ENCODE measurements at regions not wholly inside any gene's neighbourhood (a gene's known extent, or its start where the extent isn't known, plus 50 kb on each side); places are given as distances from the start of the nearest gene placed in this dataset.
A peak's percentile ranks its signal among the peaks of the same experiment; 100 is the strongest.

GRCh38 chr12:124413915-124414314 lies 119.0 kb downstream of the RFLNA start:
- Histone ChIP-seq H3K27ac (peak overlapping the region in 1 of 8 donors; percentile 21), H3K4me3 (no peak overlapping the region), H3K27me3 (replicated peaks in 1 of 7) (no peaks in the 10 kb centered on the region), H3K9me3 (no peaks in the 10 kb centered on the region), H3K4me1 (peaks cover 0 to 48% (median 26%) of the 10 kb centered on the region in 6 donors), H3K36me3 (peaks cover 0 to 97% (median 36%) of the 10 kb centered on the region in 6 donors)
- no peak for TF ChIP-seq CTCF (IDR thresholded peaks at IDR 0.05 in 8 of 11, conservative IDR thresholded peaks at IDR 0.05 in 3 of 11)
- no peak for TF ChIP-seq POLR2AphosphoS5 (IDR thresholded peaks at IDR 0.05)
- no peak for TF ChIP-seq POLR2A (IDR thresholded peaks at IDR 0.05)
- intact Hi-C loops (cut with DNase I; ENCODE audit: low total_unique reads), result no loop called here
- WGBS, 5 donors, result 90 to 95% (median 93%) methylated on average over 7 to 8 of the region's 8 CpGs; no CpG with 5 or more reads in 1 of the 5 donors
- no peak for DNase-seq

GRCh38 chr12:124413401-124413800 lies 118.5 kb downstream of the RFLNA start:
- Histone ChIP-seq H3K9me3 (no peaks in the 10 kb centered on the region), H3K4me3 (no peak overlapping the region), H3K27ac (peak overlapping the region in 1 of 8 donors; percentile 21), H3K36me3 (peaks cover 0 to 97% (median 36%) of the 10 kb centered on the region in 6 donors), H3K4me1 (peaks cover 0 to 48% (median 26%) of the 10 kb centered on the region in 6 donors), H3K27me3 (replicated peaks in 1 of 7) (no peaks in the 10 kb centered on the region)
- DNase-seq, result no peak
- 68 to 83% (median 74%) methylated on average over 15 of the region's 15 CpGs for WGBS, 5 donors
- TF ChIP-seq POLR2A (IDR thresholded peaks at IDR 0.05), result no peak
- no peak for TF ChIP-seq CTCF (IDR thresholded peaks at IDR 0.05 in 8 of 11, conservative IDR thresholded peaks at IDR 0.05 in 3 of 11)
- TF ChIP-seq POLR2AphosphoS5 (IDR thresholded peaks at IDR 0.05), result peak in 2 of 3 donors; percentile 38 to 68
- intact Hi-C loops (cut with DNase I; ENCODE audit: low total_unique reads), result no loop called here

DNA sequence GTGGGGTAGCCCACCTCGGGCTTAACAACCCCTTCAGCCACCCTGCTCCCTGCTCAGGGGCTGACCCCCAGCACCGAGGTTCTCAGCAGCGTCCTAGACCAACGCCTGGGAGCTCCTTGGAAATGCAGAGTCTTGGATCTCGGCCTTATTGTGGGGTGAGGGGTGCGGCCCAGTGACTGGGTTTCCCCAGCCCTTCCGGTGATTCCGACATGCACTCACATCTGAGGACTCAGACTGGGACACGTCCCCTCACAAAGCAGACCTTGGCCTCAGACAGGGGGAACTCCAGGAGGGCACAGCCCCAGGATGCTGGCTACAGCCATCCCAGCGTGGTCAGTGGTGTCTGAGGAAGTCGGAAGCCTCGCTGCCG lies 117.7 kb downstream of the RFLNA start:
- Histone ChIP-seq H3K36me3 (peaks cover 0 to 97% (median 29%) of the 10 kb centered on the region in 6 donors), H3K27ac (peak overlapping the region in 1 of 8 donors; percentile 21), H3K9me3 (no peaks in the 10 kb centered on the region), H3K4me3 (no peak overlapping the region), H3K27me3 (replicated peaks in 1 of 7) (no peaks in the 10 kb centered on the region), H3K4me1 (peaks cover 0 to 48% (median 26%) of the 10 kb centered on the region in 6 donors)
- TF ChIP-seq POLR2A (IDR thresholded peaks at IDR 0.05) (no peak), CTCF (IDR thresholded peaks at IDR 0.05 in 8 of 11, conservative IDR thresholded peaks at IDR 0.05 in 3 of 11) (no peak), POLR2AphosphoS5 (IDR thresholded peaks at IDR 0.05) (no peak)
- WGBS, 5 donors, result 64 to 80% (median 77%) methylated on average over 6 to 13 of the region's 13 CpGs
- DNase-seq, result no peak
- intact Hi-C loops (cut with DNase I; ENCODE audit: low total_unique reads), result no loop called here

DNA sequence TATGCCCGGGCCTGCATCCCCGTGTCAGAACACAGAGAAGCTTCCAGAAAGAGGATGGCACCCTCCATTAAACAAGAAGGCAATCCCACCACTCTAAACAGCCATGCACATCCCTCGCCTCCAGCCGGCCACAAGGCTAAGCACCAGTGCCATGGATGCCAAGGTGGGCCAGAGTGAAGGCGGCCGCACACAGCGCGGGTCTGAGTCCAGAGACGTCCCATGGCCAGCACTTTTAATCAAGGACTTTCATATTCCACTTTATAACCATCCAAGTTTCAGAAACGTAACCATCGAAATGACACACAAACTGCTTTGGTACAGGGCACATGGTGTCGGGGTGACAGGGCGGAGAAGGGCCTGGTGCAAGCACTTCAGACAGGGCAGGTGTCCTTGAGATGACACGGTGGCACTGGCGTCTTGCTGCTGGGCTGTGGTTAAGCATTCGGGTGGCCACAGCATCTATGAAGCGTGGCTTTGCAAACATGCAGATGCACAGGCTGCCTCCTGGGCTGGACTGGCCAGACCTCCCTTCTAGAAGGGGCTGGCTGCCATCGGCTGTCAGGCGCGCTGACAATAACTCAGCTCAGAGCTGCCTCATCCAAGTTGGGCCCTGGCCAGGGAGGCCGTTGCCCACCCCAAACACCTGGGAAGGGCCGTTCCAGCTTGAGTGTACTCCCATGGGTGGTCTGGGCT lies 117.2 kb downstream of the RFLNA start:
- Histone ChIP-seq H3K9me3 (no peaks in the 10 kb centered on the region), H3K4me3 (no peak overlapping the region), H3K4me1 (peaks cover 0 to 48% (median 26%) of the 10 kb centered on the region in 6 donors), H3K27ac (peak overlapping the region in 2 of 8 donors; percentile 48 to 51), H3K27me3 (replicated peaks in 1 of 7) (no peaks in the 10 kb centered on the region), H3K36me3 (peaks cover 0 to 97% (median 27%) of the 10 kb centered on the region in 6 donors)
- intact Hi-C loops (cut with DNase I; ENCODE audit: low total_unique reads), result no loop called here
- peak in 1 of 3 donors; percentile 14 for TF ChIP-seq POLR2AphosphoS5 (IDR thresholded peaks at IDR 0.05)
- no peak for TF ChIP-seq POLR2A (IDR thresholded peaks at IDR 0.05)
- no peak for TF ChIP-seq CTCF (IDR thresholded peaks at IDR 0.05 in 8 of 11, conservative IDR thresholded peaks at IDR 0.05 in 3 of 11)
- DNase-seq, result no peak
- WGBS, 5 donors, result 88 to 92% (median 90%) methylated on average over 16 to 22 of the region's 22 CpGs
